ENCODE measurements at regions not wholly inside any gene's neighbourhood (a gene's known extent, or its start where the extent isn't known, plus 50 kb on each side); places are given as distances from the start of the nearest gene placed in this dataset.

DNA sequence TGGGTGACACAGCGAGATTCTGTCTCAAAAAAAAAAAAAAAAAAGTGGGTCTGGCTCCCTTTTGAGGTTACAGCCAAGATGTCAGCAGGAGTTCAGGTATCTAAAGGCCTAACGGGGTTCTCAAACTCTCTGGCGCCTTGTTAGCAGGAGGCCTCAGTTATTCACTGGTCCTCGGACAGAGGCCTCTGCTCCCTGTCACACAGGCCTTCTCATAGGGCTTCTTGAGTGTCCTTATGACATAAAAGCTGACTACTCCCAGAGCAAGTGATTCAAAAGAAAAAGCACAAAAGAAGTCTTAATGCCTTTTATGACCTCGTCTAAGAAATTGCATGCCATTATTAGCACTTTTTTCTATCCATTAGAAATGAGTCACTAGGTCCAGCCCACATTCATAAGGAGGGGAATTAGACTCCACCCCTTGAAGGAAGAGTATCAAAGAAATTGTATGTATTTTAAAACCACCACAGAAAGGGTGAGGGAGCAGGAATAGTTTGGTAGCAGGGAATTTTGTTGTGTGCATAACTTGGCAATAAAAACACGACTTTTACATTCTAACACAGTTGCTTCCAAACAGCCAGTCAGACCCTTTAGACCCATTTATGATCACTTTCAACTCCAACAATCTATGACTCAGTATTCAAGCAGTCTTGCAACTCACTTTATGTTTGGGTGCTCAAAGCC is 90.3 kb downstream of the MEX3B start:
- H3K9me3 ChIP-seq (replicated peaks; ENCODE audit: control insufficient read depth, insufficient read depth, low read depth, low read length) = no peaks in the 10 kb centered on the region
- intact Hi-C loops (cut with micrococcal nuclease) (no loop called here), in situ Hi-C loops (cut with MboI) (no loop called here)
- 54% methylated on average over 6 of the region's 6 CpGs for WGBS (ENCODE audit: insufficient coverage, low coverage, missing lambda C conversion rate)
- no peak overlapping the region for H3K27ac ChIP-seq (ENCODE audit: extremely low read depth, low read depth, low read length)
- no peak for DNase-seq (ENCODE audit: extremely low read depth in 1 of 4, low spot score in 3 of 4)
- H4K20me1 ChIP-seq (replicated peaks; ENCODE audit: control insufficient read depth, insufficient read depth, low read length) = no peaks in the 10 kb centered on the region
- TF ChIP-seq DMBX1 (CRISPR knock-in tag; IDR thresholded peaks at IDR 0.05; ENCODE audit: borderline replicate concordance) = no peak
- TF ChIP-seq CBFB (CRISPR knock-in tag; IDR thresholded peaks at IDR 0.05) = no peak
- no peak for TF ChIP-seq EWSR1 (IDR thresholded peaks at IDR 0.05; ENCODE audit: borderline replicate concordance, low read depth, partially characterized antibody)
- H3K4me3 ChIP-seq = no peak overlapping the region
- peak overlapping the region; percentile 34 for H2AFZ ChIP-seq (ENCODE audit: low read depth, low read length)
- POLR2A ChIA-PET = no interaction called here
- peak; percentile 6 for FAIRE-seq
- BruUV-seq (replicated peaks) = no TSS peak
- H3K9me1 ChIP-seq (ENCODE audit: control insufficient read depth, insufficient read depth, low read length) = no peaks in the 10 kb centered on the region
- H3K4me2 ChIP-seq (ENCODE audit: insufficient read depth, low read length) = no peak overlapping the region
- H3K79me2 ChIP-seq (ENCODE audit: control insufficient read depth, insufficient read depth, low read length) = no peaks in the 10 kb centered on the region
- H3K27me3 ChIP-seq (ENCODE audit: control insufficient read depth in 2 of 2, insufficient read depth in 2 of 2, low read length in 2 of 2) = no peaks in the 10 kb centered on the region
- no peaks in the 10 kb centered on the region for H3K36me3 ChIP-seq (ENCODE audit: control insufficient read depth, insufficient read depth, low read length)
- H3K9ac ChIP-seq (ENCODE audit: insufficient read depth in 1 of 2, low read depth in 2 of 2, low read length in 2 of 2) = no peak overlapping the region
- CTCF ChIA-PET (ENCODE audit: low intra/inter-chr PET ratio) = no interaction called here
- H3K4me1 ChIP-seq (replicated peaks in 1 of 2; ENCODE audit: control insufficient read depth in 2 of 2, insufficient read depth in 2 of 2, low read length in 2 of 2) = peaks cover 12 to 36% of the 10 kb centered on the region in 2 experiments
- ATAC-seq = no peak

DNA sequence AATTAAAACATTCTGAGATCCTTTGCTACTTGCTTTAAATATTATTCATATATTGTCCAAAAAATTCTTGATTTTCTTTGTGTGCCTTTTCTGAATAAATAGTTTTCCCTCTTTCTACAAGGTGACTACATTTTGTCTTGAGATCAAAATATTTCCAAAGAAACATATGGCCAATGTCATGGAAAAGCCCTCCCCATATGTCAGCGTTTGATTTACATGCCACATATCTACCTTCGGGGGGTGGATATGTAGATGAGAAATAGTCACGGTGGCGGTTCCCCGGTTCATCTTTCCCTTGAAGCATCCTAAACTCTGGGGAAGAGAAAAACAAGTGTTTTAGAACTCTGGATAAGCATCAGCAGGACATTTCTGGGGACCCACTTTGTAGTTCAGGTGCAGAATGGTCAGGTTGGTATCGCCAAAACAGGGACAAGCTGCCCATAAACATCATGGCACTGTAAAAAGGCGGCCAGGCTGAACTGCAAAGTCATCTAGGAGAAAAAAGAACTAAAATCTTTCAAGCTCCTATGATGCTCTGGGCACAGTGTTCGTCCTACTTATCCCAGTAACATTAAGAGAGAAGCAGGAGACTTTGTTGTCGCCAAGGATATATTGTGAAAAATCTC is 91.5 kb downstream of the MEX3B start:
- ATAC-seq (no peak), DNase-seq (ENCODE audit: extremely low read depth in 1 of 4, low spot score in 3 of 4) (no peak), FAIRE-seq (no peak)
- Histone ChIP-seq H3K36me3 (ENCODE audit: control insufficient read depth, insufficient read depth, low read length) (no peaks in the 10 kb centered on the region), H3K27me3 (ENCODE audit: control insufficient read depth in 2 of 2, insufficient read depth in 2 of 2, low read length in 2 of 2) (no peaks in the 10 kb centered on the region), H3K9me1 (ENCODE audit: control insufficient read depth, insufficient read depth, low read length) (no peaks in the 10 kb centered on the region), H3K4me2 (ENCODE audit: insufficient read depth, low read length) (no peak overlapping the region; the same call in 1 of the 2 replicates), H2AFZ (ENCODE audit: low read depth, low read length) (peak overlapping the region; percentile 58; the same call in 1 of the 2 replicates), H3K9ac (ENCODE audit: insufficient read depth in 1 of 2, low read depth in 2 of 2, low read length in 2 of 2) (no peak overlapping the region), H3K27ac (ENCODE audit: extremely low read depth, low read depth, low read length) (no peak overlapping the region), H3K9me3 (replicated peaks; ENCODE audit: control insufficient read depth, insufficient read depth, low read depth, low read length) (no peaks in the 10 kb centered on the region), H4K20me1 (replicated peaks; ENCODE audit: control insufficient read depth, insufficient read depth, low read length) (no peaks in the 10 kb centered on the region), H3K4me3 (no peak overlapping the region), H3K4me1 (replicated peaks in 1 of 2; ENCODE audit: control insufficient read depth in 2 of 2, insufficient read depth in 2 of 2, low read length in 2 of 2) (peaks cover 16 to 40% of the 10 kb centered on the region in 2 experiments), H3K79me2 (ENCODE audit: control insufficient read depth, insufficient read depth, low read length) (no peaks in the 10 kb centered on the region)
- in situ Hi-C loops (cut with MboI) (no loop called here), intact Hi-C loops (cut with micrococcal nuclease) (no loop called here)
- CTCF ChIA-PET (ENCODE audit: low intra/inter-chr PET ratio) = no interaction called here
- BruUV-seq (replicated peaks) = no TSS peak
- WGBS (ENCODE audit: insufficient coverage, low coverage, missing lambda C conversion rate) = 40% methylated on average over 9 of the region's 9 CpGs
- POLR2A ChIA-PET = interaction anchor here (0.6 to 0.9 kb wide), 4 partner anchors 9 to 59 kb away, joined by 3 read pairs; no protein-coding TSS in a partner anchor
- TF ChIP-seq TEAD4 (IDR thresholded peaks at IDR 0.05; ENCODE audit: low read length) (no peak), TEAD4 (CRISPR knock-in tag; IDR thresholded peaks at IDR 0.05; ENCODE audit: borderline replicate concordance) (no peak), TBP (optimal IDR thresholded peaks at IDR 0.05; ENCODE audit: low read depth, low read length) (peak; percentile 73), ZNF444 (CRISPR knock-in tag; IDR thresholded peaks at IDR 0.05) (no peak), CAMTA2 (CRISPR knock-in tag; conservative IDR thresholded peaks at IDR 0.05) (no peak), MAFK (IDR thresholded peaks at IDR 0.05; ENCODE audit: low read length) (no peak)
- TF ChIP-seq, protein P1, sequence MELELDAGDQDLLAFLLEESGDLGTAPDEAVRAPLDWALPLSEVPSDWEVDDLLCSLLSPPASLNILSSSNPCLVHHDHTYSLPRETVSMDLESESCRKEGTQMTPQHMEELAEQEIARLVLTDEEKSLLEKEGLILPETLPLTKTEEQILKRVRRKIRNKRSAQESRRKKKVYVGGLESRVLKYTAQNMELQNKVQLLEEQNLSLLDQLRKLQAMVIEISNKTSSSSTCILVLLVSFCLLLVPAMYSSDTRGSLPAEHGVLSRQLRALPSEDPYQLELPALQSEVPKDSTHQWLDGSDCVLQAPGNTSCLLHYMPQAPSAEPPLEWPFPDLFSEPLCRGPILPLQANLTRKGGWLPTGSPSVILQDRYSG (tag; conservative IDR thresholded peaks at IDR 0.05; ENCODE audit: low read depth) = no peak
- TF ChIP-seq, protein P2, sequence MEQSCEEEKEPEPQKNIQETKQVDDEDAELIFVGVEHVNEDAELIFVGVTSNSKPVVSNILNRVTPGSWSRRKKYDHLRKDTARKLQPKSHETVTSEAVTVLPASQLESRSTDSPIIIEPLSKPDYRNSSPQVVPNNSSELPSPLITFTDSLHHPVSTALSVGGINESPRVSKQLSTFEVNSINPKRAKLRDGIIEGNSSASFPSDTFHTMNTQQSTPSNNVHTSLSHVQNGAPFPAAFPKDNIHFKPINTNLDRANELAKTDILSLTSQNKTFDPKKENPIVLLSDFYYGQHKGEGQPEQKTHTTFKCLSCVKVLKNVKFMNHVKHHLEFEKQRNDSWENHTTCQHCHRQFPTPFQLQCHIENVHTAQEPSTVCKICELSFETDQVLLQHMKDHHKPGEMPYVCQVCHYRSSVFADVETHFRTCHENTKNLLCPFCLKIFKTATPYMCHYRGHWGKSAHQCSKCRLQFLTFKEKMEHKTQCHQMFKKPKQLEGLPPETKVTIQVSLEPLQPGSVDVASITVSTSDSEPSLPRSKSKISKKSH (CRISPR knock-in tag; IDR thresholded peaks at IDR 0.05) = no peak
- TF ChIP-seq, protein P3, sequence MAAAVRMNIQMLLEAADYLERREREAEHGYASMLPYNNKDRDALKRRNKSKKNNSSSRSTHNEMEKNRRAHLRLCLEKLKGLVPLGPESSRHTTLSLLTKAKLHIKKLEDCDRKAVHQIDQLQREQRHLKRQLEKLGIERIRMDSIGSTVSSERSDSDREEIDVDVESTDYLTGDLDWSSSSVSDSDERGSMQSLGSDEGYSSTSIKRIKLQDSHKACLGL (CRISPR knock-in tag; IDR thresholded peaks at IDR 0.05; ENCODE audit: borderline replicate concordance, poor library complexity, severe bottlenecking) = no peak
